Right lobe of liver (tissue), 6 donors: ENCODE measurements at regions not wholly inside any gene's neighbourhood (a gene's known extent, or its start where the extent isn't known, plus 50 kb on each side); places are given as distances from the start of the nearest gene placed in this dataset.

Experiments used
- ATAC-seq, 4 donors: fragments of 200-7000 bp; cut with Tn5 transposase; one replicate each; pipeline ENCODE4 v1.9.1; 2020; ENCODE audit warnings: mild to moderate bottlenecking in 4 of 4, moderate library complexity in 4 of 4
- DNase-seq, 3 donors: peaks; one replicate each; pipeline ENCODE4 v3.0.0-alpha.2; 2020
- H3K27ac ChIP-seq, 3 donors: fragments of 200-600 bp; one replicate each; pipeline ENCODE4 v1.8.0; 2022
- H3K27me3 ChIP-seq, 2 donors: fragments of 200-600 bp; one replicate each; pipeline ENCODE4 v1.8.0; 2022
- H3K36me3 ChIP-seq, 4 donors: fragments of 200-600 bp; sonication (generic) in 1 of 4; one replicate each; pipeline versions ENCODE4 v1.5.1 to v1.8.0; 2017 to 2022; ENCODE audit warnings: control low read depth in 1 of 4
- H3K4me1 ChIP-seq, 4 donors: fragments of 200-600 bp; sonication (generic) in 1 of 4; one replicate each; pipeline versions ENCODE4 v1.5.1 to v1.8.0; 2017 to 2022; ENCODE audit warnings: control low read depth in 1 of 4
- H3K4me3 ChIP-seq, 3 donors: fragments of 200-600 bp; one replicate each; pipeline ENCODE4 v1.8.0; 2022
- H3K9me3 ChIP-seq, 4 donors: fragments of 200-600 bp; sonication (generic) in 1 of 4; one replicate each; pipeline versions ENCODE4 v1.5.1 to v1.8.0; 2017 to 2022; ENCODE audit warnings: control low read depth in 1 of 4
- CTCF ChIP-seq, 4 donors: fragments of 200-600 bp in 3 of 4; fragments of 450-650 bp in 1 of 4; IDR thresholded peaks; one replicate each; pipeline versions ENCODE4 v1.5.1 to v1.8.0; 2016 to 2022; ENCODE audit warnings: antibody characterized with exemption in 4 of 4, mild to moderate bottlenecking in 2 of 4
- POLR2A ChIP-seq: fragments of 450-650 bp; IDR thresholded peaks from one replicate; pipeline ENCODE4 v1.6.1; 2017; ENCODE audit warnings: antibody characterized with exemption, mild to moderate bottlenecking
- WGBS: methylation state at CpG from one replicate; pipeline ENCODE4 v1.1.6; 2018; ENCODE audit warnings: low coverage, low lambda C conversion rate; ENCODE audit not compliant: insufficient coverage; ENCODE audit errors: missing lambda C conversion rate; 5-methylcytosine and 5-hydroxymethylcytosine counted together
- intact Hi-C, 2 donors: fragments of 100-400 bp; cut with DNase I; formaldehyde crosslinking; loops; one replicate each; pipeline versions ENCODE4 v1.11.2 to v1.14.1; 2022
- donor health status: DM: no; HTN: yes; CAD: no.
- donor health status: DM: no; HTN: no; CAD: no.
- donor health status: DM: no; HTN: no; CAD: no.
- donor health status: DM: no; HTN: yes; CAD: no.
- donor health status: DM: no; HTN: yes; CAD: no.

GRCh38 chr4:185893500-185893899 lies 81.5 kb upstream of the SORBS2 start:
- TF ChIP-seq POLR2A, result no peak
- TF ChIP-seq CTCF (IDR thresholded peaks at IDR 0.05), result no peak
- intact Hi-C loops, result no loop called here
- WGBS, result 94% methylated on average over 4 of the region's 4 CpGs

GRCh38 chr4:185894481-185894880 lies 82.5 kb upstream of the SORBS2 start:
- TF ChIP-seq CTCF (IDR thresholded peaks at IDR 0.05) (no peak), POLR2A (no peak)
- H3K9me3 ChIP-seq, result no peaks in the 10 kb centered on the region
- no peak for ATAC-seq
- H3K4me3 ChIP-seq, result no peak overlapping the region
- 83% methylated on average over 2 of the region's 4 CpGs for WGBS
- no peaks in the 10 kb centered on the region for H3K27me3 ChIP-seq
- intact Hi-C loops, result no loop called here
- peaks cover 0 to 8% (median 0%) of the 10 kb centered on the region in 4 donors for H3K4me1 ChIP-seq
- no peak overlapping the region for H3K27ac ChIP-seq
- no peaks in the 10 kb centered on the region for H3K36me3 ChIP-seq
- no peak for DNase-seq

More at GRCh38 chr4:185893500-185893899, 81.5 kb upstream of the SORBS2 start:
- Histone ChIP-seq H3K9me3 (no peaks in the 10 kb centered on the region), H3K27me3 (no peaks in the 10 kb centered on the region), H3K4me1 (peaks cover 0 to 8% (median 0%) of the 10 kb centered on the region in 4 donors), H3K36me3 (no peaks in the 10 kb centered on the region), H3K4me3 (no peak overlapping the region), H3K27ac (no peak overlapping the region)
- no peak for ATAC-seq
- no peak for DNase-seq

- no peaks in the 10 kb centered on the region for H3K36me3 ChIP-seq
- no peak for TF ChIP-seq POLR2A
- TF ChIP-seq CTCF (IDR thresholded peaks at IDR 0.05), result no peak
- DNase-seq (no peak), ATAC-seq (no peak)
- intact Hi-C loops, result no loop called here
- H3K9me3 ChIP-seq, result no peaks in the 10 kb centered on the region
- H3K27ac ChIP-seq, result no peak overlapping the region
- H3K4me1 ChIP-seq, result peaks cover 0 to 8% (median 0%) of the 10 kb centered on the region in 4 donors
- no peak overlapping the region for H3K4me3 ChIP-seq
- 100% methylated on average over 5 of the region's 14 CpGs for WGBS
- H3K27me3 ChIP-seq, result no peaks in the 10 kb centered on the region
Observed at GRCh38 chr4:185895351-185895750, 83.4 kb upstream of the SORBS2 start.

GRCh38 chr4:185895866-185896265 lies 83.9 kb upstream of the SORBS2 start:
- no peaks in the 10 kb centered on the region for H3K27me3 ChIP-seq
- no peaks in the 10 kb centered on the region for H3K9me3 ChIP-seq
- no peak for TF ChIP-seq POLR2A
- TF ChIP-seq CTCF (IDR thresholded peaks at IDR 0.05), result no peak
- 96% methylated on average over 3 of the region's 3 CpGs for WGBS
- H3K36me3 ChIP-seq, result no peaks in the 10 kb centered on the region
- DNase-seq, result no peak
- no peak for ATAC-seq
- intact Hi-C loops, result no loop called here
- peaks cover 0 to 8% (median 0%) of the 10 kb centered on the region in 4 donors for H3K4me1 ChIP-seq
- H3K27ac ChIP-seq, result no peak overlapping the region
- no peak overlapping the region for H3K4me3 ChIP-seq
